SH-SY5Y (cell line): ENCODE measurements at regions not wholly inside any gene's neighbourhood (a gene's known extent, or its start where the extent isn't known, plus 50 kb on each side); places are given as distances from the start of the nearest gene placed in this dataset.

Experiments used
- GATA2 ChIP-seq: IDR thresholded peaks from 2 replicates; pipeline ENCODE4 v1.6.1; 2011; ENCODE audit warnings: mild to moderate bottlenecking, low read depth, low read length
- GATA3 ChIP-seq: IDR thresholded peaks from 2 replicates; pipeline ENCODE4 v1.6.1; 2011; ENCODE audit warnings: low read depth, mild to moderate bottlenecking, low read length, moderate library complexity

GRCh38 chr10:104526188-104526587 is 114.9 kb upstream of the SORCS3 start:
- TF ChIP-seq GATA3 (no peak), GATA2 (no peak)
